ENCODE measurements at regions not wholly inside any gene's neighbourhood (a gene's known extent, or its start where the extent isn't known, plus 50 kb on each side); places are given as distances from the start of the nearest gene placed in this dataset.
A peak's percentile ranks its signal among the peaks of the same experiment; 100 is the strongest.

- no peaks in the 10 kb centered on the region for H3K36me3 ChIP-seq
- no peak for DNase-seq (ENCODE audit: low spot score in 2 of 2)
- H3K4me3 ChIP-seq, result no peak overlapping the region
- TF ChIP-seq, protein P1, sequence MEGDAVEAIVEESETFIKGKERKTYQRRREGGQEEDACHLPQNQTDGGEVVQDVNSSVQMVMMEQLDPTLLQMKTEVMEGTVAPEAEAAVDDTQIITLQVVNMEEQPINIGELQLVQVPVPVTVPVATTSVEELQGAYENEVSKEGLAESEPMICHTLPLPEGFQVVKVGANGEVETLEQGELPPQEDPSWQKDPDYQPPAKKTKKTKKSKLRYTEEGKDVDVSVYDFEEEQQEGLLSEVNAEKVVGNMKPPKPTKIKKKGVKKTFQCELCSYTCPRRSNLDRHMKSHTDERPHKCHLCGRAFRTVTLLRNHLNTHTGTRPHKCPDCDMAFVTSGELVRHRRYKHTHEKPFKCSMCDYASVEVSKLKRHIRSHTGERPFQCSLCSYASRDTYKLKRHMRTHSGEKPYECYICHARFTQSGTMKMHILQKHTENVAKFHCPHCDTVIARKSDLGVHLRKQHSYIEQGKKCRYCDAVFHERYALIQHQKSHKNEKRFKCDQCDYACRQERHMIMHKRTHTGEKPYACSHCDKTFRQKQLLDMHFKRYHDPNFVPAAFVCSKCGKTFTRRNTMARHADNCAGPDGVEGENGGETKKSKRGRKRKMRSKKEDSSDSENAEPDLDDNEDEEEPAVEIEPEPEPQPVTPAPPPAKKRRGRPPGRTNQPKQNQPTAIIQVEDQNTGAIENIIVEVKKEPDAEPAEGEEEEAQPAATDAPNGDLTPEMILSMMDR (IDR thresholded peaks at IDR 0.05), result no peak
- TF ChIP-seq POLR2A (IDR thresholded peaks at IDR 0.05), result no peak
- no peak for TF ChIP-seq EP300 (IDR thresholded peaks at IDR 0.05)
- WGBS, 2 donors, result 75 to 84% methylated on average over 7 of the region's 7 CpGs
- H3K27me3 ChIP-seq, result no peaks in the 10 kb centered on the region
- H3K9me3 ChIP-seq, result peaks cover 0 to 12% (median 0%) of the 10 kb centered on the region in 4 donors
- no peaks in the 10 kb centered on the region for H3K4me1 ChIP-seq
- H3K27ac ChIP-seq, result no peak overlapping the region
Measured at GRCh38 chr20:39277185-39277584, 315.0 kb downstream of the DHX35 start.

- no peak for TF ChIP-seq POLR2A (IDR thresholded peaks at IDR 0.05)
- no peak for TF ChIP-seq EP300 (IDR thresholded peaks at IDR 0.05)
- TF ChIP-seq, protein P1 (IDR thresholded peaks at IDR 0.05), result no peak
- Histone ChIP-seq H3K9me3 (peaks cover 0 to 3% (median 0%) of the 10 kb centered on the region in 4 donors), H3K4me3 (no peak overlapping the region), H3K27ac (no peak overlapping the region), H3K27me3 (no peaks in the 10 kb centered on the region), H3K4me1 (peaks cover 0 to 26% (median 0%) of the 10 kb centered on the region in 4 donors), H3K36me3 (no peaks in the 10 kb centered on the region)
- 50 to 55% methylated on average over 9 to 10 of the region's 10 CpGs for WGBS, 2 donors
- DNase-seq (ENCODE audit: low spot score in 2 of 2), result no peak
Measured at GRCh38 chr20:39270837-39271604, 308.9 kb downstream of the DHX35 start.

DNA sequence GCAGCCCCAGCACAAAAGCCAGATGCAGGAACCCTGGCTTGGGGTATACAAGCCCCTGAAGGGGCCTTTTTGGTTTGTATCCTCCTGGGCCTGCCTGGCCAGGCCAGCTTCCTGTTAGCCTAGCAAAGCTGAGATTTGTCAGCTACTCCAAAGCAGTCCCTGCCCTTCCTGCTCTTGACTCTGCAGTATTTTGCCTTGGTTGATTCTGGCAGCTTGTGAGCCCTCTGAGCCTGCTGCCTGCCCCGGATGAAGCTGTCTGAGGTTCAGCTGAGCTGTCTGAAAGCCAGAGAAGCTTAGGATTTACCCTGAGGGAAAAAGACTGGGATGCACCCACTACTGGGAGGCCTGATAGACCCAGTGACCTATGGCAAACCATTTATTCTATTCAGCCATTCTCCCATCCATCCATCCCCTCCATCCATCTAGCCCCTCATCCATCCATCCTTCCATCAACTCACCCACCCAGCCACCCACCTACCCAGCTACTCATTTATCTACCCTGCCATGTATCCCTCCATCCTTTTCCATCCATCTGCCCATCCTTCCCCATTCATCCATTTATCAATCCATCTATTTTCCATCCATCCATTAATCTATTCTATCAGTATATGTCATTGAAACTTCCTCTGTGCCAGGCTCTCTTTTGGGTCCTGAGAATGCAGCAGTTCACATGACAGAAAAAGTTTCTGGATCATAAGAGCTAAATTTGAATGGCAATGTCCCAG lies 307.5 kb downstream of the DHX35 start:
- no peak overlapping the region for H3K4me3 ChIP-seq
- no peak for TF ChIP-seq EP300 (IDR thresholded peaks at IDR 0.05)
- no peak overlapping the region for H3K27ac ChIP-seq
- no peaks in the 10 kb centered on the region for H3K27me3 ChIP-seq
- H3K4me1 ChIP-seq, result peaks cover 0 to 26% (median 0%) of the 10 kb centered on the region in 4 donors
- no peaks in the 10 kb centered on the region for H3K36me3 ChIP-seq
- 21 to 40% methylated on average over 1 of the region's 1 CpG for WGBS, 2 donors
- no peak for DNase-seq (ENCODE audit: low spot score in 2 of 2)
- no peaks in the 10 kb centered on the region for H3K9me3 ChIP-seq

GRCh38 chr20:39268981-39269461 lies 306.9 kb downstream of the DHX35 start:
- H3K4me3 ChIP-seq, result no peak overlapping the region
- H3K27ac ChIP-seq, result no peak overlapping the region
- H3K9me3 ChIP-seq, result no peaks in the 10 kb centered on the region
- no peak for TF ChIP-seq EP300 (IDR thresholded peaks at IDR 0.05)
- TF ChIP-seq, protein P1 (IDR thresholded peaks at IDR 0.05), result peak; percentile 73 to 85 (median 79)
- no peaks in the 10 kb centered on the region for H3K36me3 ChIP-seq
- DNase-seq (ENCODE audit: low spot score in 2 of 2), result peak; percentile 30 to 59
- H3K27me3 ChIP-seq, result no peaks in the 10 kb centered on the region
- 40% methylated on average over 7 of the region's 7 CpGs for WGBS, 2 donors
- peaks cover 0 to 26% (median 0%) of the 10 kb centered on the region in 4 donors for H3K4me1 ChIP-seq

- no peak for TF ChIP-seq EP300 (IDR thresholded peaks at IDR 0.05)
- no peak for TF ChIP-seq POLR2A (IDR thresholded peaks at IDR 0.05)
- TF ChIP-seq, protein P1 (IDR thresholded peaks at IDR 0.05), result no peak
- Histone ChIP-seq H3K4me3 (no peak overlapping the region), H3K4me1 (peaks cover 0 to 26% (median 0%) of the 10 kb centered on the region in 4 donors), H3K36me3 (no peaks in the 10 kb centered on the region), H3K27me3 (no peaks in the 10 kb centered on the region), H3K27ac (no peak overlapping the region), H3K9me3 (no peaks in the 10 kb centered on the region)
- 60 to 63% methylated on average over 9 of the region's 9 CpGs for WGBS, 2 donors
- DNase-seq (ENCODE audit: low spot score in 2 of 2), result no peak
Measured at GRCh38 chr20:39268491-39268951, 306.4 kb downstream of the DHX35 start.

Measured in tibial nerve (tissue), 4 donors.